Ovary (tissue), 7 donors: ENCODE measurements at regions not wholly inside any gene's neighbourhood (a gene's known extent, or its start where the extent isn't known, plus 50 kb on each side); places are given as distances from the start of the nearest gene placed in this dataset.

Experiments used
- DNase-seq, 5 donors: peaks; one replicate each; pipeline ENCODE4 v3.0.0-alpha.2; 2019 to 2020
- H3K27ac ChIP-seq, 2 donors: fragments of 200-600 bp; one replicate each; pipeline versions ENCODE4 v1.5.1 to v1.8.0; 2019 to 2022
- H3K27me3 ChIP-seq: fragments of 200-600 bp; one replicate; pipeline ENCODE4 v1.8.0; 2022
- H3K36me3 ChIP-seq: fragments of 200-600 bp; sonication (generic); one replicate; pipeline ENCODE4 v1.5.1; 2019
- H3K4me1 ChIP-seq: one replicate; pipeline ENCODE4 v1.8.1; 2013; ENCODE audit warnings: mild to moderate bottlenecking, moderate library complexity; ENCODE audit not compliant: insufficient read depth
- H3K4me3 ChIP-seq: fragments of 200-600 bp; sonication (generic); one replicate; pipeline ENCODE4 v1.5.1; 2017
- H3K9me3 ChIP-seq, 2 donors: fragments of 200-600 bp in 1 of 2; sonication (generic) in 1 of 2; one replicate each; pipeline versions ENCODE4 v1.5.1 to v1.8.1; 2013 to 2019; ENCODE audit warnings: mild to moderate bottlenecking in 1 of 2, moderate library complexity in 1 of 2
- EP300 ChIP-seq: sonication (generic); formaldehyde crosslinking; IDR thresholded peaks from one replicate; pipeline ENCODE4 v1.6.1; 2017; ENCODE audit warnings: antibody characterized with exemption
- POLR2A ChIP-seq: fragments of 450-650 bp; IDR thresholded peaks from one replicate; pipeline ENCODE4 v1.6.1; 2017; ENCODE audit warnings: antibody characterized with exemption, mild to moderate bottlenecking, moderate library complexity
- WGBS, 3 donors: extraction: QIAGEN DNeasy Blood & Tissue Kit in 1 of 3; methylation state at CpG; one replicate each; pipeline versions ENCODE4 v1.1.5 to v1.1.7; 2013 to 2017; 5-methylcytosine and 5-hydroxymethylcytosine counted together
- intact Hi-C, 4 donors: fragments of 100-400 bp; cut with DNase I; formaldehyde crosslinking; loops; one replicate each; pipeline versions ENCODE4 v1.11.0 to v1.15.1; 2022 to 2023
- TF ChIP-seq, protein P1 (sequence below), 3 donors: fragments of 450-650 bp in 2 of 3; fragments of 200-600 bp in 1 of 3; IDR thresholded peaks; one replicate each; pipeline versions ENCODE4 v1.5.1 to v1.8.0; 2016 to 2022; ENCODE audit warnings: antibody characterized with exemption in 3 of 3, mild to moderate bottlenecking in 1 of 3
- donor health status: DM: no; HTN: no; CAD: no; lungs with moderate emphysema.
- donor health status: DM: no; HTN: no; CAD: no.
- donor health status: Bipolar disorder and iron deficiency.
- donor health status: DM: no; HTN: no; CAD: no.
- donor health status: DM: yes; HTN: yes; CAD: no.

DNA sequence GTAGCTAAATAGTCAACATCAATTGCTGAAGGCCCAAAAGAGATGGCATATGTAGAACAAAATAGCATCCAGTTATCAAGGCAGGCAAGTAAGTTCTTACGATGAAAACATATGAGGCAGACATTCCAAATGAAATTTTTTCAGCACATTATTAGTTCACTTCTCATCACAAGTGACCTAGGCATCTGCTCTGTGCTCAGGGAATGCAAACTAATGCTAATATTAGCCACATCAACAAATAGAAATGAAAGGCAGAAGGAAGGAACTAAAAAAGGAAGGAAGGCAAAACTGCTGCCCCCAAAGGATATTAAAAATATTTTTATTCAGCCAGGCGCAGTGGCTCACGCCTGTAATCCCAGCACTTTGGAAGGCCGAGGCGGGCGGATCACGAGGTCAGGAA is 51.2 kb upstream of the ROCK1 start:
- Histone ChIP-seq H3K9me3 (no peaks in the 10 kb centered on the region), H3K27ac (no peak overlapping the region), H3K27me3 (no peaks in the 10 kb centered on the region), H3K36me3 (no peaks in the 10 kb centered on the region), H3K4me3 (no peak overlapping the region), H3K4me1 (no peaks in the 10 kb centered on the region)
- TF ChIP-seq EP300 (no peak), POLR2A (no peak)
- TF ChIP-seq, protein P1, sequence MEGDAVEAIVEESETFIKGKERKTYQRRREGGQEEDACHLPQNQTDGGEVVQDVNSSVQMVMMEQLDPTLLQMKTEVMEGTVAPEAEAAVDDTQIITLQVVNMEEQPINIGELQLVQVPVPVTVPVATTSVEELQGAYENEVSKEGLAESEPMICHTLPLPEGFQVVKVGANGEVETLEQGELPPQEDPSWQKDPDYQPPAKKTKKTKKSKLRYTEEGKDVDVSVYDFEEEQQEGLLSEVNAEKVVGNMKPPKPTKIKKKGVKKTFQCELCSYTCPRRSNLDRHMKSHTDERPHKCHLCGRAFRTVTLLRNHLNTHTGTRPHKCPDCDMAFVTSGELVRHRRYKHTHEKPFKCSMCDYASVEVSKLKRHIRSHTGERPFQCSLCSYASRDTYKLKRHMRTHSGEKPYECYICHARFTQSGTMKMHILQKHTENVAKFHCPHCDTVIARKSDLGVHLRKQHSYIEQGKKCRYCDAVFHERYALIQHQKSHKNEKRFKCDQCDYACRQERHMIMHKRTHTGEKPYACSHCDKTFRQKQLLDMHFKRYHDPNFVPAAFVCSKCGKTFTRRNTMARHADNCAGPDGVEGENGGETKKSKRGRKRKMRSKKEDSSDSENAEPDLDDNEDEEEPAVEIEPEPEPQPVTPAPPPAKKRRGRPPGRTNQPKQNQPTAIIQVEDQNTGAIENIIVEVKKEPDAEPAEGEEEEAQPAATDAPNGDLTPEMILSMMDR (IDR thresholded peaks at IDR 0.05), result no peak
- intact Hi-C loops, result no loop called here
- 79 to 89% (median 83%) methylated on average over 7 of the region's 7 CpGs for WGBS, 3 donors
- DNase-seq, result no peak

DNA sequence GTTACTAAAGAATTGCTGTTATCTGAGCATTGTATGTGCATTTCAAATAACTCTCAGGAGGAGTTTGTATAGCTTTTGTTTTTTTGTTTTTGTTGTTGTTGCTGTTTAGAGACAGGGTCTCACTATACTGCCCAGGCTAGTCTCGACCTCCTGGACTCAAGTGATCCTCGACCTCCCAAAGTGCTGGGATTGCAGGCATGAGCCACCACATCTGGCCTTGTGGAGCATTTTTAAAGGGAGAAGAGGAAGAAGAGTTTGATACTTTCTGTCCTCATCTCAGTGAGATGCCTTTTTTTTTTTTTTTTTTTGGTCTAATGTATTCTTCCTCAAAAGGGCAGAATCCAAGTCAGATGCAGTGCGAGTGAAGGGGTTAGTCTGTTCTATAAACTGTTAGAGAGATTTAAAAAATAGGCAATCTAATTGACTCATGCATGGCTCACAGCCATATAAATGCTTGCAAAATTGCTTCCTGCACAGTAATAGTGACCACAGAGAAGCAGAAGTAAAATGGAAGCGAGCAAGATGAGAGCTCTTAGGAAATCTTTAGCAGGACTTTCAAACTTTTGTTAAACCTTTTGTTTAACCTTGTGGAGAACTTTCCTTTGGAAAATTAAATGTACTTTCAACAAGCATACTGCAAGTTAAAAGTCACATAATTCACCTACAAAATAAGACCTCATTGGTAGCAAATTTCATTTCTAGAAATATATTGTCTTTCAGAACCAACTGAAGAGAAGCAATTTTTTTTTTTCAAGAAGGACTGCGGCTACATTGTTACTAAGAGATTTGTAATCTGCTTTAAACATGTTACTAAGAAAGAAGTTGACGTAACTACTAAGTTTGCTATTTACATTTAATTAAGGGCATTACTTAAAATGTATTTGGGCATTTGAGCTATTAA is 52.3 kb upstream of the ROCK1 start:
- Histone ChIP-seq H3K27ac (no peak overlapping the region), H3K27me3 (no peaks in the 10 kb centered on the region), H3K9me3 (no peaks in the 10 kb centered on the region), H3K36me3 (no peaks in the 10 kb centered on the region), H3K4me1 (no peaks in the 10 kb centered on the region), H3K4me3 (no peak overlapping the region)
- DNase-seq, result no peak
- intact Hi-C loops, result no loop called here
- WGBS, 3 donors, result 60 to 67% (median 62%) methylated on average over 6 of the region's 6 CpGs
- TF ChIP-seq EP300, result no peak

DNA sequence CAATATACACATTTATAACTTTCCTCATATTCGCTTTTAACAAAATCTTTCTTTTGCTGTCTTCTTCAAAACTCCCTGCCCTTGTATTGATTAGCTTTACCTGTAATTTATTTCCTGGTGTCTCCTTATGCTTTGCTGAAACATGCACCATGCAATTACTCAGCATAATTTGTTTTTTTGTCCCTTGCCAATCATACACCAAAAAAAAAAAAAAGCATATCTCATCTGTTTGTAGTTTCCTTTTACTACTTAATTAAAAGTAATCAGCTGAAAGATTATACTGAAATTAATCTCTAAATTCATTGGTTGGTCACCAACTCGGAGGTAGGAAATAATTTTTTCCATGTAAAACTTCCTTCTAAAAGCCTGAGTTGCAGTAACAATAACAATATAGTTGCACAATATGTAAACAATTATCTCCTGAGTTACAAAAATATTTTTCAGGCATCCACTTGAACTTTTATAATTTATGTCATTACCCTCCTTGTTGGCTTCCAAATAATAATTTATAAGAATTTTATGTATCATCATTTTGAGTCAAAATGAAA is 53.0 kb upstream of the ROCK1 start:
- Histone ChIP-seq H3K9me3 (no peaks in the 10 kb centered on the region), H3K36me3 (no peaks in the 10 kb centered on the region), H3K4me1 (no peaks in the 10 kb centered on the region), H3K27me3 (no peaks in the 10 kb centered on the region), H3K4me3 (no peak overlapping the region), H3K27ac (no peak overlapping the region)
- no peak for DNase-seq
- 61 to 67% (median 66%) methylated on average over 2 of the region's 2 CpGs for WGBS, 3 donors
- intact Hi-C loops, result no loop called here
- TF ChIP-seq EP300 (no peak), POLR2A (no peak)
- TF ChIP-seq, protein P1 (IDR thresholded peaks at IDR 0.05), result no peak

DNA sequence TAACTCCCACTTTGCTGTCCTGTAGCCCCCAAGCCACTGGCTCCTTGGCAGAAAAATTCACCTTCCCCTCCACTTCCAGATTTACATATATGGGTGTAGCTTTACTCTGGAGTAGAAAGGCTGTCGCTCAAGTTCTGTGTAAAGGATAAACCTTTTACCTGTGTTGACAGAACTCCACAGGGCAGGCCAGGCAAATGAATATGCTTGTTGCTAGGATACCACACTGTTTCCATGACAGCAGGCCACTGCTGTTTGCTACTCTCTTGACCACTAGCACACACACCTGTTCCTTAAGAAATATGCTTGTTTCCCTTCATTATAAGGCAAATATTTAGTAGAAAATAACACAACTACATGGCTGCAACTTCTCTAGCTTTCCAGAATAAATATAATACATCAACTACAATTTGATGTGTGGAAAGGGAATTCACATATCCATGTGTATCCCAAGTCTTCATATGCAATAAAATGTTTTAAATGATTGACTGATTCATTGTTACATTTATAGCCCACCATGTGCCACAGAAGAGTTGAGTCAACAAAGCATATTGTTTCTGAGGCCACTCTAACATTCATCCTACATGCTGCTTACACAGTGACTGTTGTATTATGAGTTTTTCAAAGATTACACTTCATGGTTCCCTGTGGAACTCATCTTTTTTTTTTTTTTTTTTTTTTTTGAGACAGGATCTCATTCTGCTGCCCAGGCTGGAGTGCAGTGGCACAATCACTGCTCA is 56.2 kb upstream of the ROCK1 start:
- intact Hi-C loops, result no loop called here

More for the DNA sequence above, 56.2 kb upstream of the ROCK1 start:
- H3K4me3 ChIP-seq, result no peak overlapping the region
- TF ChIP-seq EP300 (no peak), POLR2A (no peak)
- TF ChIP-seq, protein P1 (IDR thresholded peaks at IDR 0.05), result no peak
- WGBS, 3 donors, result 19 to 42% (median 23%) methylated on average over 1 of the region's 1 CpG
- DNase-seq, result no peak
- H3K27me3 ChIP-seq, result no peaks in the 10 kb centered on the region
- no peaks in the 10 kb centered on the region for H3K36me3 ChIP-seq
- H3K9me3 ChIP-seq, result no peaks in the 10 kb centered on the region
- no peak overlapping the region for H3K27ac ChIP-seq
- H3K4me1 ChIP-seq, result no peaks in the 10 kb centered on the region
